GM19238 (cell line): ENCODE measurements at regions not wholly inside any gene's neighbourhood (a gene's known extent, or its start where the extent isn't known, plus 50 kb on each side); places are given as distances from the start of the nearest gene placed in this dataset.
"Not testable (repeated sequence)": the region's sequence is repeated elsewhere in the genome, so short reads cannot be mapped to it uniquely, and the experiment has no call there.

ENCODE experiments used
- DNase-seq: peaks from one replicate; pipeline ENCODE4 v3.0.0; 2011; ENCODE audit warnings: low spot score; ENCODE audit not compliant: insufficient read length

DNA sequence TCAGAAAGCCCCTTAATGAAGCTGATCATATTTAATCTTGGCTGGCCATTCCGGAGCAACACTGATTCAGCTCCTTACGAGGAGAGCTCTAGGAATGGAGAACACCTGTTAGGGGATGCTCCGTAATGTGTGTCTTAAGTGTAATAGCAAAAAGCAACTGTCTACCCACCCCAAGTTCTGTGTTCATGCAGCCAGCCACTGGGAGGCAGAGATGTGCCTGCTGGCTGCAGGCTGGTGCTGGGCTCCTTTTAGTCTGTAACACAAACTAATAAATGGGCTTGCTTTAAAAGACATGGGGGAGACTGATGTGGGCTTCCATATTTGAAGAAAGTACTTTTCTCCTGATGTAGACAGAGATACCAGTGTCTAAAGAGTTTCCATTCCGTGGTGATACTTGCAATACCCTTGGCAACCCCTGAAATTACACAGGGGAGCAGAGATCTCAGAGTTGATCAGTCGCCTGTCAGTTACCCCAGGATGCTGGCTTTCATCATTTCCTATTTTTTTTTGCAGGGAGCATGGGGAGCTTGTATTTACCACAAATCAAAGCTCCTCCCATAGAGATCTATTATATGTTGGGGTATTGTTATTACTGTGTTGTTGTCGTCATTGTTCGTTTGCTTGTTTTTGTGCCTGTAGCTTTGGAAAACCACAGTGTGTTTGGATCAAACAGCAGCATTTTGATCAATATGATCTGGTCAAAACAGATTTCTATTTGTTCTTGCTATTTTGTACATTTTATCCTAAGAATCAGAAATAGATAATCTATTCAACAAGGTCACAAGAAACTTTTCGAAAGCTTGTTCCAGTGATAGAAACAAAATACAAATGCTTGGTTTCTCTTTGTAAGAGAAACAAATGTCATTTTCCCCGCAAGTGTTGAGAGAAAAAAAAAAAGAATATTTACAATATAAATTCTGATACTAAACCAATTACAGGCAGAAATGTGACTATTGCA lies 65.8 kb downstream of the MTX3 start:
- no peak for DNase-seq

GRCh38 chr5:79923431-79923830 lies 67.6 kb downstream of the MTX3 start:
- no peak for DNase-seq

DNA sequence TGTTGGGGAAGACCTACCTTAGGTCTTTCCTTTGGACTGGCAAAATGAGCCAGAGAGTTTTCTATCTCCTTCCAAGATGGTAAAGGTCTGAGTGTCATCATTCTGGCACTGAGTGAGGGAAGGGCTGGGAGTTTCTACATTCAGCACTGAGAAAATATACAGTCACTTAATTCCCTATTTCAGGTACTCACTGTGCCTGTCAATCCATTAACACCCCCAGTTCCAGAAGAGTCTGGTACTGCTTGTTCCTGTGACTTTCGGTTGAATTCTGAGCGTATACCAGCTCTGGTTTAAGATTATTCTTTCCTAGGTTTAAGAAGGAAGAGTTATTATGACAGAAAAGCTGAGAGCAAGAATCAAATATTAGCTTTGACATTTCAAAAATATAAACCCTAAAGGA lies 68.4 kb downstream of the MTX3 start:
- DNase-seq, result no peak

DNA sequence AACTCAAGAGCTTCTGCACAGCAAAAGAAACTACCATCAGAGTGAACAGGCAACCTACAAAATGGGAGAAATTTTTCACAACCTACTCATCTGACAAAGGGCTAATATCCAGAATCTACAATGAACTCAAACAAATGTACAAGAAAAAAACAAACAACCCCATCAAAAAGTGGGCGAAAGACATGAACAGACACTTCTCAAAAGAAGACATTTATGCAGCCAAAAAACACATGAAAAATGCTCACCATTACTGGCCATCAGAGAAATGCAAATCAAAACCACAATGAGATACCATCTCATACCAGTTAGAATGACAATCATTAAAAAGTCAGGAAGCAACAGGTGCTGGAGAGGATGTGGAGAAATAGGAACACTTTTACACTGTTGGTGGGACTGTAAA lies 83.6 kb downstream of the MTX3 start:
- not testable (repeated sequence) for DNase-seq

DNA sequence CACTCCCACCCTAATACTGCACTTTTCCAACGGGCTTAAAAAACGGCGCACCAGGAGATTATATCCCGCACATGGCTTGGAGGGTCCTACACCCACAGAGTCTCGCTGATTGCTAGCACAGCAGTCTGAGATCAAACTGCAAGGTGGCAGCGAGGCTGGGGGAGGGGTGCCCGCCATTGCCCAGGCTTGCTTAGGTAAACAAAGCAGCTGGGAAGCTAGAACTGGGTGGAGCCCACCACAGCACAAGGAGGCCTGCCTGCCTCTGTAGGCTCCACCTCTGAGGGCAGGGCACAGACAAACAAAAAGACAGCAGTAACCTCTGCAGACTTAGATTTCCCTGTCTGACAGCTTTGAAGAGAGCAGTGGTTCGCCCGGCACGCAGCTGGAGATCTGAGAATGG lies 88.5 kb downstream of the MTX3 start:
- DNase-seq, result not testable (repeated sequence)

GRCh38 chr5:79901631-79902030 lies 89.4 kb downstream of the MTX3 start:
- DNase-seq, result no peak

GRCh38 chr5:79898611-79899010 lies 92.5 kb downstream of the MTX3 start:
- no peak for DNase-seq

DNA sequence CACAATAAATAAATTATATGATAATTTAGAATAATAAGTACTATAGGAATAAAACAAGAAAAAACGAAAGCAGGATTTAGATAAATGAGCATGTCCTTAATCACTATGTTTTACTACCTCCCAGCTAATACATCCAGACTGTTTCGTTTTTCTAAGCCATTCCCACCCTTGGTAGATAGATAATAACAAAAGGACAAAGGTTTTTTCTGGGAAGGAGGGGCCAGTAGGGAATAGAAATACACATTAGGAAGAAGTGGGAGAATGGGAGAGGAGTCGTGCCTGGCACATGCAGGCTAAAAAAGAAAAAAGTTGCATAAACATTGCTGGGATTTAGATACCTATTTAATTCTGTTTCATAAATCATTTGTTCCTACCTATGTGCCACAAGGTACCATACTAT lies 97.1 kb downstream of the MTX3 start:
- no peak for DNase-seq

DNA sequence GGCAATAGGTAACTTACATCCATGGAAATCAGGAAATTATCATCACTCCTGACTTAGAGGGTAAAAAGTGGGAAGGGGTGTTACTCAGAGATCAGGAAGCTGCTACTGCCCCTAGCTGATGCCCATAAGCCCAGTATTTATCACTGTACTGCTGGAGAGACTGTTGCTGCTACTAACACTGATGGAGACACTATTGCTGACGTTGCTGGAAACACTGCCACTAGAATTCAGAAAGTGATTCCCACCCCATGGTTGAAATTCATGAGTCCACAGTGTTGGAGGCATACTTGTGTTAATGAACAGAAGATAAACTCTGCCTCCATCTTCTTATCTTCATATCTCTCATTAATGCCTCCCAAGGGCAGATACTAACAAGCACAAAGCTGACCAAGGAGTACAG lies 97.6 kb downstream of the MTX3 start:
- DNase-seq, result no peak

DNA sequence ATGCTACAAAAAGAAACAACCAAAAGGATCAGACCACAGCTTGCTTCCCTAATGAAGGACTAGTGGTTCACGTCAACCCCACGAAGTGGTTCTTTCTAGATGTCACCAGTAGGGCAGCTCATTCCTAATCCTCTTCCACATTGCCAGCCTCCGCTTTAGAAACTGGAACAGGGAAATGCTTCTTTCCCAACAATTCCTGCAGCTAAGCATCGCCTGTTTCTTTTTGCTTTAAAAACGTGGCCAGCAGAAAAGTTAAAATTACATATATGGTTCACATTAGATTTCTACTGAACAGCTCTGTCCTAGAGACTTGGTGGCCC lies 100.2 kb downstream of the MTX3 start:
- DNase-seq, result no peak

- no peak for DNase-seq
Observed at GRCh38 chr5:79890119-79890929, 100.7 kb downstream of the MTX3 start.

DNA sequence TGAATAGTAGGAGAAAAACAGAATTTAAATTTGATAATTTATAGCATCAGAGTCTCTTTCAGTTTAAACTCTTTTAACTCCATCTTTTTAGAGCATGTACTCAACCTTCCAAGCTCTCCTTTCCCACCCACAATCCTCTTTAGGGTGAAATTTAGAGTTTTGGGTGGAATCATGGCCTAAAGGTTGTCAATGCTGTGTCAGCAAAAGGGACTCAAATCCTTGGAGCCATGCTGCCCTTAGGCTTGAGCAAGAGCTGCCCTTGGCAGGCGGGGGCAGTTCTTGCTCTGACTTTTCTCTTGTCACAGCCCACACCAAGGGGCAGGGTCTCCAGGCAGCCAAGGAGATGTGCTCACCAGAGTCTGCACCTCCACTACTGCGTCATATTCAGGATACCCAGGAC lies 102.4 kb downstream of the MTX3 start:
- no peak for DNase-seq

DNA sequence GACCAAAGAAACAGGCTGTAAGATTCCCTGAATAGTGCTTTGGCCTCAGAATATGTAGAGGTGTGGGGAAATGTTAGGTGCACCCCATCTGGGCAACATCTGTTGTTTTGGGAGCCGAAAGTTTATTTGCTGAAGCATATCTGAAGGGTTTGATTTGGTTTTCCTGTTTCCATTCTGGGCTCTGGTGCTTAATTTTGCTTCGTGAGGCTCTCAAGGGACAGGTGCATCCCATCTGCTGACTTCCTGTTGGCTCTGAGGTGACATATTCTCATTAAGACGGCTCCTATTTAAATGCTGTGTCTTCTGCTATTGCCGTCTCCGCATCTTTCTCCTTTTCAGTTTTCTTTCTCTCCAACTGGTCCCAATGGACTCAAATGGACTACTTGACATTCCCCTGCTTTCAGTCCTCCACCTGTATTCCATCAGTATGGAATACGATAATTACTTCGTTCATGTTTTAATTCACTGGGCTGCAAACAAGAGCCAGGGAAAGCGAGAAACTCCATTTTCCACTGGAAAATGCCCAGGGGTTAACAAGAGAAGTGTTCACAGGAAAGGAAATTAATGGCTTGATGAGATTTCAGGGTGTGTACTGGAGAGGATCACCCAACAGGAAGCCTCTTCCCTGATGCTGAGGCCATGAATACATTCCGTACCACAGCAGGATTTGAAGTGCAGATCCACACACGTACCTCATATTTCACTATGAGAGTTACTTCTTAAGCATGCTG lies 104.0 kb downstream of the MTX3 start:
- peak; percentile 12 for DNase-seq

DNA sequence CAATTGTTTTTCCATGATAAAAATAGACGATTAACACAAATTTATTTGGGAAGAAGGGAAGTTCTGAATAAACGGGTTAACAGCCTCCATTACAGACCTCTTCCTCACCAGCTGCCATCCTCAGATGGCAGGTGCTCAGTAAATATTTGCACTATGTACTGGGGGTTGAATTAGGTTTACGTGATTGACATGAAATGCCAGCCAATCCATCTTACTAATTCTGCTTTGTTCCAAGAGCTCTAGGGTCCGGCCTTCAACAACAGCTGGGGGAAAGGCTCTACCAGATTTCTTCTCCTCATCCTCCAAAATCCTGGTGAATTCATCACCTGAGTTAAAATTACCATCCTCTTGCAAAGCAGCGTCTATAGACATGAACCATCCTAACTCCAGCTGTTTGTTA lies 104.6 kb downstream of the MTX3 start:
- DNase-seq, result no peak

- DNase-seq, result not testable (repeated sequence)
Observed at GRCh38 chr5:79879880-79880279, 111.2 kb downstream of the MTX3 start.

DNA sequence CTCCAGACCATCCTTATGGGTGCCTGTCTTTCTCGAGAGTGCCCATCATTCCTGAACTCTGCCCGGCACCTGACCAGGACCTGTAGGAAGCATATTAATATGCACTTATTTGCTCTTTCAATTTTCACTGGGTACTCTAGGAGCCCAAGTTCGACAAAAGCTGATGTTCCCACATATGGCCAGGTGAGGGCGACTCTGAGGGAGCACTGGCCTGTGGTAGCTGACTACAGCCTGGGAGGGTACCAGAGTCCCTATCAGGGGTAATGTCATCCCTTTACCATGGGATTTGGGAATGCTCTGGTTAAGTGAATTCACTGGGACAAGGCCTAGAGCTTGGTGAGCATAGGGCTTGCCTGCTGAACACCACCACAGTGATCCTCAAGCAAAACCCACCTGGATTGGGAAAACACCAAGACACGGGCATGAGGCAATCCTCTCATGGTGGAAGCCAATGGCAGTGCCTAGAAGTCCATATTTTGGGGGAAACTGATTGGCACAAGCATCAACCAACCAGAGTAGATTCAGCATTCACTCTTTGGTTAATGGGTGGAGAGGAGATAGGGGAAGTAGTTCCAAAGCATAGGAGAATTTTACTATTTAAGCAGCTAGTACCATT lies 112.2 kb downstream of the MTX3 start:
- DNase-seq, result no peak

DNA sequence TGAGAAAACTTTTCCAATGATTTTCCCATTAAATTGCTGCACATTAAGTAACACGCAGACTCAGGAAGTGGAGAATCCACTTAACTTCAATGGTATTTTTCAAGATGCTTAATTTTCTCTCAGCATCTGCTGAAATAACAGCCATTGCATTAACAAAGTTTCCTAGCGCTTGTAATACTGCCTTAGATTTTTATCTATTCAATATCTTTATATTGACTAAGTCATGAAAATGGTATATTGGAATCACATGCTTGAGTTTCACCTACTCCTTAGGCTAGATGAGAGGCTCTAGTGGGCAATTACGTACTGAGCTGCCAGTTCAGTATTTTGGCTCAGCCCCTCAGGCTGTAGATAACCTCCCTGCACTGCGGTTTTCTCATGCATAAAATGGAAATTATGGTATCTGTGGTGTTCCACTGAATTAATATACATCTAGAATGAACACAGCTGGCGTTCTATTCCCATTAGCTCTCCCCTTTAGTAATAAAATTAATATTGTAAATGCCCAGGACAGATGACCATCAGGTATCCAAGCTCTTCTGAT lies 112.9 kb downstream of the MTX3 start:
- no peak for DNase-seq

GRCh38 chr5:79876456-79876855 lies 114.6 kb downstream of the MTX3 start:
- no peak for DNase-seq

DNA sequence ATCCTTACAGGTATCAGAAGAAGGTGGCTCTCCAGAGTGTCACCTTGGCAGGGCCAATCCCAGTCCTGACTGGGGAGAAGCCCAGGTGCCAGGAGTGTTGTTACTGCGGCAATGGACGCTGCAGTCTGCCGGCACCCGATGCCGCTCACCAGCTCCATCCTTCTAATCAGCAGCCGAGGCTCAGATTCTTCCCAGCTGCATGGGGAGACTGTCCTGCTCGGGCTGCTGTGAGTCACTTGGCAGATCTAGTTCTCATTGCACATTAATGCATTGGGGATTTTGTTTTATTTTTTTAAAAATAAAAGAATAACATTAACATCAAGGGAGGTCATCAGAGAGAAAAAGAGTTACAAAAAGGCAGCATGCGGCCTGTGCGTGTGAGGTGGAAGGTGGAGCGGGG lies 115.8 kb downstream of the MTX3 start:
- DNase-seq, result no peak

DNA sequence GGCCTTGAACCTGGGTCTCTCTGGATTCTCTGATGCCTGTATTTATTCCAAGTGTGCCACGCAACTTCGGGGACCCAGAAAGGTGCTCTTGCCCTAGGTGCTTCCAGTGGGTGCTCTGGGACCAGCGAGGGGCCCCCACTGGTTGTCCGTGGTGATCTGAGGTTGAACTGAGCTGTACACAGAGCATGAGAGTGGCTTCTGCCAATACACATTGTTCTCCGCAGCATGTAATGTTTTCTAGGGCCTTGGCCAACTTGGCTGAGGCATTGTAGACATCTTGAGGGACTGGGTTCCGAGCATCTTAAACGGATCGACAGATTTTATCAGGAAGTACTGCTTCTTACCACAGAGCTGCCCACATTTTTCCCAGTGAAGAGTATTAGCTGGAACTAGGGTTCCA lies 117.9 kb downstream of the MTX3 start:
- no peak for DNase-seq

DNA sequence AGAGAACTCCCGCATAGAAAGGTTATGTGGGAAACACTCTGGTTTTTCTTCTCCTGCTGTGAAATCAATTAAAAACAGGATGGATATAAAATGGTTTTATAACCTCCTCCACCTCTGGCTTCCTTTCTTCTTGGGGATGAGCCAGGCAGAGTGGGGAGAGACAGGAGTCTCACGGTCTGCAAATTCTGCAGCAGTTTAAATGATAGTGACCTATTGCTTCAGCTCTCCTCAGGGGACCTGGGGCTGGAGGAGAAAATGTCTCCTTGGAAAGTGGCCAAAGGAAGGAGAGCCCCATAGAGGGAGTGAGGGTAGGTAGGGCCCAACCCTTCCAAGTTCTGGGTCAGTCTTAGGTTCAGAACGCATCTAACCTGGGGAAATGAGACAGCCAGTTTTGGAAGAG lies 118.8 kb downstream of the MTX3 start:
- DNase-seq, result no peak
